HG03520 (cell line): ENCODE measurements at regions not wholly inside any gene's neighbourhood (a gene's known extent, or its start where the extent isn't known, plus 50 kb on each side); places are given as distances from the start of the nearest gene placed in this dataset.
"Not testable (repeated sequence)": the region's sequence is repeated elsewhere in the genome, so short reads cannot be mapped to it uniquely, and the experiment has no call there.

ENCODE experiments used
- ATAC-seq: cut with Tn5 transposase; IDR thresholded peaks from one replicate; pipeline ENCODE4 v1.9.1; 2021; ENCODE audit warnings: mild to moderate bottlenecking, moderate library complexity; ENCODE audit not compliant: unreplicated experiment

DNA sequence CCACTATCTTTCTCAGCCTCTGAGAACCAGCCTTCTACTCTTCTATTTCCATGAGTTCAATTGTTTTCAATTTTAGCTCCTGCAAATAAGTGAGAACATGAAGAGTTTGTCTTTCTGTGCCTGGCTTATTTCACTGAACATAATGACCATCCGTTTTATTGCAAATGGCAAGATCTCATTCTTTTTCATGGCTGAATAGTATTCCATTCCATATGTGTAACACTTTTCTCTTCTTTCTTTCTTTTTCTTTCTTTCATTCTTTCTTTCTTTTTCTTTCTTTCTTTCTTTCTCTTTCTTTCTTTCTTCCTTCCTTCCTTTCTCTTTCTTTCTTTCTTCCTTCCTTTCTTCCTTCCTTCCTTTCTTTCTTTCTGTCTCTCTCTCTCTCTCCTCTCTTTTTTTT lies 228.7 kb downstream of the SHOX start:
- no peak for ATAC-seq

DNA sequence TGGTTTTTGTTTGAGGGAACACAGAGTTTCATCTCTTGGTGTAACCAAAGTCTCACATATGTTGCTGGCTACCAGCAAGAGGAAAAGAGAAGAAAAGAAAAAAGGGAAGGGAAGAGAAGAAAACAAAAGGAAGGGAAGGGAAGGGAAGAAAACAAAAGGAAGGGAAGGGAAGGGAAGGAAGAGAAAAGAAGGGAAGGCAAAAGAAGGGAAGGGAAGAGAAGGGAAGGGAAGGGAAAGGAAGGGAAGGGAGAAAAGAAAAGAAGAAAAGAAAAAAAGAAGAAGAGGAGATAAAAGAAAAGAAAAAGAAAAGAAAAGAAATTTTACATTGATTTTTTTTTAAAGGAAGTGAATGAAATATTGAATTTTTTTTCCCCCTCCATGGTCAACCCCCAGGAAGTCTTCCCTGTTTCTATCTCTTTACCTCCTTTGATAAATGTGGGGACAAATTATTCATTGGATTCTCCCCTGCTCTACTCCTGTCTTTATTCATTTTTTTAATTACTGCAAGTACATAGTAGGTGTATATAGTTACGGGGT lies 228.0 kb downstream of the SHOX start:
- no peak for ATAC-seq

DNA sequence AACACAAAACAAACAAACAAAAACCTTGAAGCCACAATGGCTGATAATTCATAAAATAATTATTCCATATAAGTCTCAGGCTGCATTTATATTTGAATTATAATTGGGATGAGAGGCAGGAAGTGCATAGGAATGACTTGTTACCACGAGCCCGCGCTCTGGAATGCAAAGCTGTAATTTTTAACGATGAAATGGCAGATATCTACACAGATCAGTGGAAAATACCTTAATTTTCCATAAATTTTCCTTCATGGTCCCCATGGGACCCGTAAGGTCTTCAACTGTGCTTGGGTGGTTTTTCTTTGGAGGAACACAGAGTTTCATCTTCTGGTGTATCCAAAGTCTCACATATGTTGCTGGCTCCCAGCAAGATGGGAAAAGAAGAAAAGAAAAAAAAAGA lies 226.8 kb downstream of the SHOX start:
- ATAC-seq, result no peak

DNA sequence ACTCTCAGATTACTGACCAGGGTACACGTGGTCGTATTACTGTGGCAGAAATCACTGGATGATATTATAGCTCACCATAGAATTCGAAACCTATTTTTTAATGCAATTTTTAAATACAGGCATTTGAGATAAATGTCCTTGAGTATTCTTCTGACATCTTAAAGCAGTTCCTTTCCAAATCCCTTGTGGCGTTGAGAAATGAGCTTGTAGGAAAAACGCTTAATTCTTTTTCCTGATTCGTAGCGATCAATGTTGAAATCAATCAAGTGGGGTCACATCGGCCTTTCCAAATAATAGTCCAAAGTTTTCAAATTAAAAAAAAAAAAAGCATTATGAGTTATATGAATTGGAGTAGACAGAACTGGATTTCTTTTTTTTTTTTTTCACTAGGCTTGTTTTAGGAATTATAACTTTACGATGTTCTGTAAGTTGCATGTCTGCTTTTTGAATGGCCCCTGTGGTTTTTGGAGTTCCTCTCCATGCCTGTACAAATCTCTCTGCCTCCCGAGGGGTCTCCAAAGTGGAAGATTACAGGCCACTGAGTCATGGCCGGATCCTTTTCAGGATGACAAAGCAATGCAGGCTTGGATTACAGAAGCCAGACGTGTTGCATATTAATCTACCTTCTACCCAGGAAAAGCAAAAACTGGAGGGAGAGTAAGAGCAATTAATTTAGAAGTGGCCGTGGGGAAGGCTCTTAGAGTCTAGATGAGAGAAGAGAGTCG lies 226.1 kb downstream of the SHOX start:
- no peak for ATAC-seq

DNA sequence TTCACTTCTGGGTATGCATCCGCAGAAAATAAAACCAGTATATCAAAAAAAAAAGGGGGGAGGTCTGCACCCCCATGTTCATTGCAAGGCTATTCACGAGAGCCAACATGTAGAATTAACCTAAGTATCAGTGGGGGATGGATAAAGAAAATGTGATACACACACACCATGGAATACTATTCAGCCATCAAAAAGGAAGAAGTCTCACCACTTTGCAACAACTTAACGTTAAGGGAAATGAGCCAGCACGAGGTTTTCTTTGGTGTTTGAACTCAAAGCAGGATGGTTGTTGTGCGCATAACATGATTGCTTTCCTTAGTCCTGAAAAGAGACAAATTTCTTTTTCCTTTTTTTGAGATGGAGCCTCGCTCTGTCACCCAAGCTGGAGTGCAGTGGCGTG lies 222.7 kb downstream of the SHOX start:
- no peak for ATAC-seq

DNA sequence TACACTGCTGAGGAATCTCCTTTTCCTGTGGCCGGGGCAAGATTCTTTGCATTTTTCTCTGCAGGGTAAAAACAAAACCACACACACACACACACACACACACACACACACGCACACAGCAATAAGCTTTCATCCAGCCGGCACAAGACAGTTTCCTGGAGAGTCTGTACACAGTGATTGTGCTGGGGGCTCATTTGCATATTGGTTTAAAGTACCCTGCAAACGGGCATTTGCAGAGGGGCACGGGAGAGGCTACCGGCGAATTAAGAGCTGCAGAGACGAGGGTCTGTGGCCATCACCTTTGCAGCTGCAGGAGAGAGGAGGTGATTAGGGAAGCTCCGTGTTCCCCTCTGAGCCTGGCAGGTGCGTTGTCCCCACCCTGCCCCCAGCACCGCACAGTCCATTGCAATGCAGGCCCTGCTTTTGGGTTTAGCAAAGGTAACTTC lies 219.9 kb downstream of the SHOX start:
- no peak for ATAC-seq

DNA sequence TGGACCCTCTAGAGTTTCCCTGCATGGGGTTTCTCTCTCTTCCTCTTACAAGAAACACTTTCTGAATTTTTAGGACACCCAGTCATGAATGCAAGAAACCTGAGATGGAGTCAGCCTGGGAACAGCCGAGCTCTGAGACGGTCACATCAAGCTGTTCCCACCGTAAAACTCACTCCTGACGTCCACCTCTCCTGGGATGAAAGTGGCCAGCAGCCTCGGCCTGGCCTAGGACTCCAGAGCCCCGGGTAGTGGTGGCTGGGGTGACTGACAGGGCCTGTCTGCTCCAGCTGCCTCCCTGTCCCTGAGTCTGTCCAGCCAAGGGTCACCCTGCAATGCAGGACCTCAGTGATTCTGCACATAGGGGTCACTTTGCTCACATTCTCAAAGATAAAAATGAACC lies 217.8 kb downstream of the SHOX start:
- no peak for ATAC-seq

DNA sequence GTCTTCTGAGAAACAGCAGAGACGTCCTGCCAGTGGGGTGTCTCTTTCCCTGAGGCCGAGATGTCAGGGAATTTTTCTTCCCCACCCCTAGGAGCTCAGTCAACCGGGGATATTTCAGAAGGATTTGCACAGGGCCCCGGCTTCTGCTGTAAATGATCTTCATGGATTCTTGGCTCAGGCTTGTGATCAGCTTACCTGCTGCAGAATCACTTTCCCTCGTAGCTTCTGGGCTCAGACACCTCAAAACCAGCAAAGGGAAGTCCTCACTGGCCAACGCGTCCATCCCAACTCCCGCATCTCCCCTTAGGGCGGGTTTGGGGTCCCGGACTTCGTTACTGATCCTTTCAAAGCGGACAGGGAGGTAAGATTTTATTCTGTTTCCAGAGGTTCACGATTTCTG lies 212.7 kb downstream of the SHOX start:
- ATAC-seq, result no peak

DNA sequence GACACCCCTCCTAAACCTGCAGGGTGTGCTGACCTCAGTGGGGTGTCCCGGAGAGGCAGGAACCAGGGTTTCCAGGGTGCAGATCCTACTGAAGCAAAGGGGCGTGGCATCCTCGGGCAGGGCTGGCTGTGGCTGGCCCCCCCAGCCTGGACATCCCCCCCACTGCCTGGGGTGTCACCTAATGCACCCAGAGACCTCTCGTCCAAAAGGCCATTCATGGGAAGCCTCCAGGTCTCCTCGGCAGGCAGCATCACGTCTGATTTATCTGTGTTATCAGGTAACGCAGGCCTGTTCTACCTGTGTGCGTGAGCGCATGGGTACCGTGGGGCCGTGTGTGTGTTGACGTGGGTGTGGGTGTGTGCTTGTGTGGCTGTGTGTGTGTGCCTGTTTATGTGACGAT lies 210.0 kb downstream of the SHOX start:
- no peak for ATAC-seq

DNA sequence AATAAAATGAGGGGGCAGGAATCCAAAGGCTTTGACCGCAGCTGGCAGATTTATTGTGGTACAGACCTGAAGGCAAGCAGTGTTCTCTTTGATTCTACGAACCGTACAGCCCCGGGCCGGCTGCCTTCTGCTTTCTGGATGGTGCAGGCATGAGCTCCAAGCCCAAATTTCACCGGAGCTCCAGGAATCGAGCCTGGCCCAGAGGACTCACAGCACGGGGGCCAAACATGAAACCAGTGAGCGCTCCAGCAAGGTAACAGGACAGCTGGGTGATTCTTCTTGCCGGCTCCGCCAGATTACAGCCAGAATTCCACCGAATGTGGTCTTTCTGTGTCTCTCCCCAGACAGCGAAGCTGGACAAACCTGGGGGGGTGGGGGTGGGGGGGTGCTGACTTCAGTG lies 208.1 kb downstream of the SHOX start:
- ATAC-seq, result not testable (repeated sequence)

DNA sequence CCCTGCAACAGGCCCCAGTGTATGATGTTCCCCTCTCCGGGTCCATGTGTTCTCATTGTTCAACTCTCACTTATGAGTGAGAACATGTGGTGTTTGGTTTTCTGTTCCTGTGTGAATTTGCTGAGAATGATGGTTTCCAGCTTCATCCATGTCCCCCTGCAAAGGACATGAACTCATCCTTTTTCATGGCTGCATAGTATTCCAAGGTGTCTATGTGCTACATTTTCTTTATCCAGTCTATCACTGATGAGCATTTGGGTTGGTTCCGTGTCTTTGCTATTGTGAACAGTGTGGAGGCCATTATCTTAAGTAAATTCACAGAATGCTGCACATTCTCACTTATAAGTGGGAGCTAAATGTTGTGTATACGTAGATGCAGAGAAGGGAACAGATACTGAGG lies 205.3 kb downstream of the SHOX start:
- ATAC-seq, result not testable (repeated sequence)

DNA sequence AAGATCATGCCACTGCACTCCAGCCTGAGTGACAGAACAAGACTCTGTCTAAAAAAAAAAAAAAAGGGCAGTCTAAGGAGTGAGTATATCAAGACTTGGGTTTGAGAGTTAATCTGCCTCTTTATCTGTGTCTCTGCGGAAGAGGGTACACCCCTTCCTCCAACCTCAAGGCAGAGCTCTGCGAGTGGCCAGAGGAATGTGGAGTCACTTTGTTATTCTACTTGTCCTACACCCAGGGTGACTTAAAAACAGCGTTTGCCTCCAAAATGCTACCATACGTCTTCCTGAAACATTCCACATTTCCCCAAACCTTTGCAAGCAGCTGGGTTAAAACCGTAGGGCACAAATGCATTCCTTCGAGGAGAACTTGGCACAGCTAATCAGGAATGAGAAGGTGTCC lies 199.9 kb downstream of the SHOX start:
- no peak for ATAC-seq

DNA sequence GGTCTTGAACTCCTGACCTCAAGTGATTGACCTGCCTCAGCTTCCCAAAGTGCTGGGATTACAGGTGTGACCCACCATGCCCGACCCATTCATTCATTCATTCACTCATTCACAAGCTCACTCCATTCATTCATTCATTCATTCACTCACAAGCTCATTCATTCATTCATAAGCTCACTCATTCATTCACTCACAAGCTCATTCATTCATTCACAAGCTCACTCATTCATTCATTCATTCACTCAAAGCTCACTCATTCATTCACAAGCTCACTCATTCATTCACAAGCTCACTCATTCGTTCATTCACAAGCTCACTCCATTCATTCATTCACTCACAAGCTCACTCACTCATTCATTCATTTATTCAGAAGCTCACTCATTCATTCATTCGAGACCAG lies 198.6 kb downstream of the SHOX start:
- ATAC-seq, result no peak

DNA sequence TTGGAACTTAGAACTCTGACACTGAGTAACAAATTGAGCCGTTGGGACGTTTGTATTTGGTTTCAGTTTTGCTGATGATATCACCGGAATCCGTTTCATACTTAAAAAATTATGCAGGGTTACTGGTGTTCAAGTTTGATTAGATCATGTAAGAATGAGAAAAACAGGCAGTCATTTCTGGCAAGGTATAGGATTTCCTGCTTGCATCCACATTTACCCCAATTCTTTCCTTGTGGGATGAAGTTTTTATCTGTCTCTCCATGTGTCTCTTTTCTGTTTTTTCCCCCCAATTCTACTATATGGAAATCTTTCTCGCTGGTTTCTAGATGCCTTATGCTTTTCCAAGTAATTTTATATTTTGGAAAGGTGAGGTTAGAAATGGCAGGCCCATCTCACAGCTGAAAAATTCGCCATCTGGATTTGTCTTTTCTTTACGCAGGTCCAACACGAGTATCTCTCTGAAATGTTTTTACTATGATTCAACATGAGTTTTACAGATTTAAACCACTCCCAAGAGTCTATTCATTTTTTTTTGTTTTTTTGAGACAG lies 197.9 kb downstream of the SHOX start:
- ATAC-seq, result no peak

DNA sequence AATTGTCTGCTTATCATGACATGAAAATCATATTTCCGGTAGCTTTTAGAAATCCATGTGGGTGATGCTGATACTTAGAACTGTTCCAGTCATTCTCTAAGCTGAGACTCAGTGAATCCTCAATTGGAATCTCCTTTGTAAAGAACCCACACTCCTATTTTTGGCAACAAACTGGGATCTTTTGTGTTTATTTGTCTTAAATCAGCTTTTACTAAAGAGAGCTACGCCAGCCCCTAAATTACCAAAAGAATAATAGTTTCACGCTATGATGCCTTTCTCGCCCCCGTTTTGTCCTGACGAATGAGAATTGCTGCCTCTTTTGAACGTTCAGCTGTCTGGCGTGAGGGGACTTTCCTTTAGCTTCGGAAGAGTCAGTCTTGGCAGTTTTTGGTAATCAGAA lies 195.9 kb downstream of the SHOX start:
- ATAC-seq, result no peak

DNA sequence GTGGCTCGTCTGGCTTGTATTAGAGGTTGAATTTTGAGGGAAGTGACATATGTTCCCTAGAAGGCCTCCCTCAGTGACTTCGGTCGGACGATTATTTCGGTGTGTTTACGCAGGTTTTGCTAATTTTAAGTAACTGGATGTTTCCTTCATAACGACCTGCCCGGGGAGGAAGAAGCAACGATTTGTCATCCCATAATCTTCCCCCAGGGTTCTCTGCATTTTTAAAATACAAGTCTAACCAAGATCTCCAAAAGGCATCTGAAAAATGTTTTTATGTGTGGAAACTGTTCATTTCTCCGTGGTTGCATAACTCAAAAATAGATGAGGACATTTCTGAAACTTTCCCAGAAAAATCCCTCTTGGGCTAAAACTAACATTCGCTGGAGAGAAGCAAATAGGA lies 195.4 kb downstream of the SHOX start:
- no peak for ATAC-seq

DNA sequence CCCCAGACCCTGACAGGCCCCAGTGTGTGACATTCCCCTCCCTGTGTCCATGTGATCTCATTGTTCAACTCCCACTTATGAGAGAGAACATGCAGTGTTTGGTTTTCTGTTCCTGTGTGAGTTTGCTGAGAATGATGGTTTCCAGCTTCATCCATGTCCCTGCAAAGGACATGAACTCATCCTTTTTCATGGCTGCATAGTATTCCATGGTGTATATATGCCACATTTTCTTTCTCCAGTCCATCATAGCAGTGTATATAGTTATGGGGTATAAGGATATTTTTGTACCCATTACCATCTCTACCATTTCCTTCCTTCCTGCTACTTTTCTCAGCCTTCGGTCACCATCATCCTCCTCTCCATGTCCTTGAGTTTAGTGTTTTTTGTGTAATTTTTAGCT lies 192.5 kb downstream of the SHOX start:
- not testable (repeated sequence) for ATAC-seq

DNA sequence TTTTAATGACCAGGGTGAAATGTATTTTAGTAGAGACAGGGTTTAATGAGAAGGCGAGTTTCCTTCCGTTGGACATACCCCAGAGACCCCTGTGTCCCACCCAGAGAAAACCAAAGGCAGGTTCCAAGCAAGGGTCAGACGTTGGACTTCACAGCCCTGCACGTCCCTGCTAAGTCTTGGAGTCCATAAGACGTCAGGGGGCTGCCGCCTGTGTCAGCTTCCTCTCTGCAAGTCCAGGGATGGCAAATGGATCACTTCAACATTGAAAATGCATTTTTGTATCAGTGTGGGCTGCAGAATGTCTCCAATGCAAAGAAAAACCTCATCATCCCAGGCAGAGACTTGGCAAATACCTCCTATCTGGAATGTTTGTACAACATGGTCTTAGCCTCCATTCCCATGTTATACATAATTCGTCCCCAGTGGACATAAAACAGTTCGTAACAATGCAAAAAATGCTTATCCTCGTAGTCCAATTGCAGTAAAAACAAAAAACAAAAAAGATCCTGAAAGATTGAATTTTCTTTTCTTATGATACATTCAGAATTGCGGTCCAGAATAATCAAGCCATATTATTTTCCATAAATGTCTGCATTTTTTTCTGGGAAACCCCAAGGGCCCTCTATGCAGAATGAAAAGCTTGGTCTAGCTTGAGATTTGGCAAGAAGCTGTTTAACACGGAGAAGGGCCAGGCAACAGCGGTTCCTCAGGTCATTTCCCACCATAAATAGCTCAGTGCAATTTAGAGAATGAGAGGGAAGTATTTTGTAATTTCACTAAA lies 190.9 kb downstream of the SHOX start:
- ATAC-seq, result no peak

DNA sequence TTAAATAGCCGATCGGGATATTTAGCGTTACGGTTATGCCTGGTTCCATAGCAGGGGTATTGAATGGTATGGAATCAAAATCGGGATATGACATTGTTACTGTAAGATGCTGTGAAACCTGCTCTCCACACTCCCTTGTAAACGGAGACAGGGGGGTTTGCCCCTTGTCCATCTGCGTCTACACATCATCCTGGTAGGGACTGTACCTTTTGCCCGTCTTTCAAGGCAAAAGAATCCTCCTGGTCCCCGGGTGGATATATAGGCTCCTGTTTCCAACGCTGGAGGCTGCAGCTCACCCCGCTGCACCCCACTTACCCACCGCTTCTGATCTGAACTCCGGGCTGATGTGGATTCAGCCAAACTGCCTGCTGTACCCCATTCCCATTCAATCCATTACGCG lies 189.1 kb downstream of the SHOX start:
- ATAC-seq, result no peak

DNA sequence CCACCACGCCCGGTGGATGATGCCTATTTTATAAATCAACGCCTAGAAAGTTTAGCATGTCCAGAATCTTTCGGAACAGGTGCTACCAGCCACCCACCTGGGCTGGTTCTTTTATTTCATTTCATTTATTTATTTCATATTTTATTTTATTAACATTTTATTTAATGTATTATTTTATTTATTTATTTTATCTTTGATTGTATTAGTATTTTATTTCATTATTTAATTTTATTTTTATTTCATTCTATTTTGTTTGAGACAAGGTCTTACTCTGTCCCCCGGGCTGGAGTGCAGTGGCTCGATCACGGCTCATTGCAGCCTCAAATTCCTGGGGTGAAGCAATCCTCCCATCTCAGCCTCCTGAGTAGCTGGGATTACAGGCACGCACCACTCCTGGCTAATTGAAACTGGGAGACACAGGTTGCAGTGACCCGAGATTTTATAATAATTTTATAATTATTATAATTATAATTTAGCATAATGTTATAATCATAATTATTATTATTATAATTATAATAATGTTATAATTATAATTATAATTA lies 187.2 kb downstream of the SHOX start:
- no peak for ATAC-seq

DNA sequence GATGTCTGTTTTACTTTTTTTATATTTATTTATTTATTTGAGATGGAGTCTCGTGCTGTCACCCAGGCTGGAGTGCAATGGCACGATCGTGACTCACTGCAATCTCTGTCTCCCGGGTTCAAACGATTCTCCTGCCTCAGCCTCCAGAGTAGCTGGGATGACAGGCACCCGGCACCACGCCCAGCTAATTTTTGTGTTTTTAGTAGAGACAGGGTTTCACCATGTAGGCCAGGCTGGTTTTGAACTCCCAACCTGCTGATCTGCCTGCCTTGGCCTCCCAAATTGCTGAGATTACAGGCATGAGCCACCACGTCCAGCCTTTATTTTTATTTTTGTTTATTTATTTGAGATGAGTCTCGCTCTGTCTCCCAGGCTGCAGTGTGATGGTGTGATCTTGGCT lies 186.6 kb downstream of the SHOX start:
- ATAC-seq, result not testable (repeated sequence)

DNA sequence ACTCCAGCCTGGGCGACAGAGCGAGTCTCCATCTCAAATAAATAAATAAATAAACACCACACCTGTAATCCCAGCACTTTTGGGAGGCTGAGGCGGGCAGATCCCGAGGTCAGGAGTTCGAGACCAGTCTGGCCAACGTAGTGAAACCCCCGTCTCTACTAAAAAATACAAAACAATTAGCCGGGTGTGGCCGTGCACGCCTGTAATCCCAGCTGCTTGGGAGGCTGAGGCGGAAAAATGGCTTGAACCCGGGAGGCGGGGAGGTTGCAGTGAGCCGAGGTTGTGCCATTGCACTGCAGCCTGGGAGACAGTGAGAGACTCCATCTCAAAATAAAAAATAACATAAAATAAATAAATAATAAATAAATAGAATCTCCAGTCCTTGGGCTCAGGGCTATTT lies 185.8 kb downstream of the SHOX start:
- ATAC-seq, result no peak
